Skeletal muscle satellite cell (primary cell): ENCODE measurements at regions not wholly inside any gene's neighbourhood (a gene's known extent, or its start where the extent isn't known, plus 50 kb on each side); places are given as distances from the start of the nearest gene placed in this dataset.

Experiments used
- H3K27me3 ChIP-seq: 2 replicates; pipeline ENCODE4 v1.7.0; 2013; ENCODE audit warnings: low read length; ENCODE audit not compliant: control insufficient read depth, insufficient read depth
- H3K36me3 ChIP-seq: 2 replicates; pipeline ENCODE4 v1.7.0; 2013; ENCODE audit warnings: mild to moderate bottlenecking, control low read depth, low read length; ENCODE audit not compliant: insufficient read depth
- H3K4me1 ChIP-seq: 2 replicates; pipeline ENCODE4 v1.7.0; 2013; ENCODE audit warnings: low read length; ENCODE audit not compliant: control insufficient read depth, insufficient read depth
- H3K4me2 ChIP-seq: 2 replicates; pipeline ENCODE4 v1.7.0; 2013; ENCODE audit warnings: mild to moderate bottlenecking, low read length
- H3K4me3 ChIP-seq: 2 replicates; pipeline ENCODE4 v1.7.0; 2013; ENCODE audit warnings: low read length
- H3K9ac ChIP-seq: 2 replicates; pipeline ENCODE4 v1.7.0; 2013; ENCODE audit warnings: mild to moderate bottlenecking, low read depth, low read length, moderate library complexity
- H3K9me3 ChIP-seq: replicated peaks from 2 replicates; pipeline ENCODE4 v1.7.0; 2013; ENCODE audit warnings: mild to moderate bottlenecking, control low read depth, low read length

DNA sequence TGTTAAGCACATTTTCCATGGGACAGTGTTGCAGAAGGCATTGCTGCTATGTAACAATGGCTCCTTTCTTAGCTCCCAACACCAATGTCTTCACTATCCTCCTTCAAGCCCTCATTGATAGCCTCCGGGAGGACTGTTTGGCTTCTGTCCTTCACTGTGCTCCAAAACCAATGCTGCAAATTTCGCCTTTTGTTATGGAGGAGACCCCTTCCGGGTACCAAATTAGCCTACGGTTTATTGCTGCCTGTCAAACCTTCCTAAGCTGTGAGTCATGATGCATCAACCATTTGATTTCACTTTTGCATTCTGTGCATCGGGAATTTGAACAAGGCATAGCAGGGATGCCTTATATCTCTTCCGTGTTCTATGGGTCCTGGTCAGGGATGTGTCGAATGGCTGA, 432.9 kb downstream of the GATA3 start:
- Histone ChIP-seq H3K27me3 (no peaks in the 10 kb centered on the region), H3K9me3 (no peaks in the 10 kb centered on the region), H3K4me3 (no peak overlapping the region), H3K4me2 (no peak overlapping the region), H3K36me3 (no peaks in the 10 kb centered on the region), H3K4me1 (no peaks in the 10 kb centered on the region), H3K9ac (no peak overlapping the region)

DNA sequence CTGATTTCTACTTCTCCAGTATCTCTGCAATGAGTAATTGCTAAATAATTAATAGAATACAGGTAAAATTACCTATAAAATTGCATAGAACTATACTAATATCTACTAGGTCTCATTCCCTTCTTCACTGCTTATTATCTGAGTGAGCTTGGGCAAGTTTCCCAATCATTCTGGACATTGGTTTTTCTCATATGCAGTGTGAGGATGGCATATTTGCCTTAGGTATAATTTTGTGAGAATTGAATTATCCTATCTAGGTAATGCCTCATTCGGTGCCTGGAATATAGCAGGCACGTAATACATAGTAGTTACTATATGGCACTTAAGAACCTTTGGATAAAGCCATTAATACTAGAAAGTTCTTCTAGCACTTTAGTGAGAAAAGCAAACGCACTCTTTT, 434.7 kb downstream of the GATA3 start:
- H3K4me1 ChIP-seq, result no peaks in the 10 kb centered on the region
- H3K36me3 ChIP-seq, result no peaks in the 10 kb centered on the region
- H3K4me3 ChIP-seq, result no peak overlapping the region
- H3K9ac ChIP-seq, result no peak overlapping the region
- no peaks in the 10 kb centered on the region for H3K9me3 ChIP-seq
- H3K4me2 ChIP-seq, result no peak overlapping the region
- H3K27me3 ChIP-seq, result no peaks in the 10 kb centered on the region

GRCh38 chr10:8489823-8490222, 435.3 kb downstream of the GATA3 start:
- Histone ChIP-seq H3K4me3 (no peak overlapping the region), H3K36me3 (no peaks in the 10 kb centered on the region), H3K9me3 (no peaks in the 10 kb centered on the region), H3K9ac (no peak overlapping the region), H3K4me1 (no peaks in the 10 kb centered on the region), H3K4me2 (no peak overlapping the region), H3K27me3 (no peaks in the 10 kb centered on the region)

DNA sequence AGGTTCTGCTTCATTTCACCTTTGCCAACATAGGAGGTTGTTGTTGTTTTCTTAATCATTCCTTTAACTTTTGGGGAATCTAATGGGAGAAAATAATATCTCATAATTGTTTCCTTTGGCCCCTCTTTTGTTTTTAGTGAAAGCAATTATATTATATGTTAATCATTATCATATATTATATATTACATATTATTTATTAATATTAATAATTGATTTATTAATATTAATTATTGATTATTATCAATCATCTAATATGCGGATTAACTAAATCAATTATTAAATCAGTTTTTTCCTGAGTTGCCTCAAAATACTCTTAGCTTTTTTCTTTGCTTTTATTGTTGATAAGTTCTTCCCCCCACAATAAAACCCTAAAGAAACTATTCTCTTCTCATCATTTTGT, 443.8 kb downstream of the GATA3 start:
- H3K9ac ChIP-seq, result no peak overlapping the region
- H3K4me1 ChIP-seq, result no peaks in the 10 kb centered on the region
- no peaks in the 10 kb centered on the region for H3K27me3 ChIP-seq
- no peaks in the 10 kb centered on the region for H3K36me3 ChIP-seq
- no peak overlapping the region for H3K4me2 ChIP-seq
- H3K9me3 ChIP-seq, result no peaks in the 10 kb centered on the region
- no peak overlapping the region for H3K4me3 ChIP-seq

DNA sequence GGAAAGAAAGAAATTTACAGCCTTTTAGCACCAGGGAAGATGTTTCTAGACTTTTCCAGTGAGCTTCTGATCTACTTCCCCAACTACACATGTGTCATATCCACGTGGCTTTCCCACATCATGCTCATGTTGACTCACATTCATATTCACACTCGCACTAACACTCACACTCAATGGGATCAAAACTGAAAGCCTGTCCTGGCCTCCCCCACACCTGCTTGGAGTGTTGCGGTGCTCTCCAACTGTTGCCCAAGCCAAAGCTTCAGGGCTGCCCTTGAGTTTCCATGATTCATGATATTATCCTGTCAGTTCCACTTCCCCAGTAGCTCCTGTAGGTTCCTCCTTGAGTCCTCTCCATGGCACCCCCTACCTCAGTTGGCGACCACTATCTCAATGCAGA, 444.4 kb downstream of the GATA3 start:
- no peak overlapping the region for H3K4me3 ChIP-seq
- H3K9ac ChIP-seq, result no peak overlapping the region
- H3K4me2 ChIP-seq, result no peak overlapping the region
- H3K27me3 ChIP-seq, result no peaks in the 10 kb centered on the region
- no peaks in the 10 kb centered on the region for H3K9me3 ChIP-seq
- H3K36me3 ChIP-seq, result no peaks in the 10 kb centered on the region
- no peaks in the 10 kb centered on the region for H3K4me1 ChIP-seq

- Histone ChIP-seq H3K9ac (no peak overlapping the region), H3K4me2 (no peak overlapping the region), H3K4me3 (no peak overlapping the region), H3K36me3 (no peaks in the 10 kb centered on the region), H3K9me3 (no peaks in the 10 kb centered on the region), H3K4me1 (no peaks in the 10 kb centered on the region), H3K27me3 (no peaks in the 10 kb centered on the region)
Observed at GRCh38 chr10:8499312-8499711, 444.8 kb downstream of the GATA3 start.

DNA sequence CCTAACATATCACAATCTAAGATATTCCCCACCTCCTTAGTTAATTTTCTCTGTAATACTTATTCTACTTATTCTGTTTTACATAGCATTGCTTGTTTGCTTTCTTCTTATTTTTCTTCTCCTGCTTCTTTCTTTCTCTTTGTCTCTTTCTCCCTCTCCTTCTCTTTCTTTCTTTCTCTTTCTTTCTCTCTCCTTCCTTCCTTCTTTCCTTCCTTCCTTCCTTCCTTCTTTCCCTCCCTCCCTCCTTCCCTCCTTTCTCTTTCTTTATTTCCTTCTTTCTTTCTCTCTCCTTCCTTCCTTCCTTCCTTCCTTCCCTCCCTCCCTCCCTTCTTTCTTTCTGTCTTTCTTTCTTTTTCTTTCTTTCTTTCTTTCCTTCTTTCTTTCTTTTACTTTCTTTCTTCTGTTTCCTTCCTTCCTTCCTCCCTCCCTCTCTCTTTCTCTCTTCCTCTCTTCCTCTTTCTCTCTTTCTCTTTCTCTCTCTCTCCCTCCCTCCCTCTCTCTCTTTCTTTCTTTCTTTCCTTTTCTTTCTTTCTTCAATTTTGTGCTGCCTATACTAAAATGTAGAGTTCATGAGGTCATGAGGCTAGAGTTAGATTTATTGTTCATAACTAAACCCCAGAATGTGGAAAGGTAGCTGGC, 445.4 kb downstream of the GATA3 start:
- H3K4me1 ChIP-seq, result no peaks in the 10 kb centered on the region
- H3K4me3 ChIP-seq, result no peak overlapping the region
- H3K9me3 ChIP-seq, result no peaks in the 10 kb centered on the region
- no peak overlapping the region for H3K4me2 ChIP-seq
- H3K36me3 ChIP-seq, result no peaks in the 10 kb centered on the region
- no peaks in the 10 kb centered on the region for H3K27me3 ChIP-seq
- no peak overlapping the region for H3K9ac ChIP-seq

DNA sequence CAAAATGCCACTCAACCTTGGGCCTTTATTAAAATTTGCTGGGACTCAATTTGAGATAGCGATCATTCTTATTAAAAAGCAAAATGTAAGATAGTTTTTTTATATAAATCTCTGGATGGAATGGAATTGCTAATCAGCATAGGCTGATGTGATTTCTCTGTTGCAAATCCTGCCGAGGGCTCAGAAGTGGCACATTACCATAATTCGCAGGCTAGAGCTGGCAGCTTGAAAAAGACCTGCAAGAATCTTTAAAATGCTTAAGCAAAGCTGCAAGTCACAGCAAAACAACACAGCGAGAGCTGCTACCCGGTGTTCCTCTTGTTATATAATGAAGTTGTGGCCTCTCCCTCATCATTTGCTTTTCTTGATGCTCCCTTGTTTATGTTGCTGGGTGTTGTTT, 448.1 kb downstream of the GATA3 start:
- H3K9me3 ChIP-seq, result no peaks in the 10 kb centered on the region
- no peak overlapping the region for H3K4me3 ChIP-seq
- no peak overlapping the region for H3K9ac ChIP-seq

GRCh38 chr10:8504499-8504898, 450.0 kb downstream of the GATA3 start:
- no peaks in the 10 kb centered on the region for H3K27me3 ChIP-seq
- H3K4me1 ChIP-seq, result no peaks in the 10 kb centered on the region
- no peaks in the 10 kb centered on the region for H3K9me3 ChIP-seq
- no peak overlapping the region for H3K4me2 ChIP-seq
- no peak overlapping the region for H3K4me3 ChIP-seq
- H3K36me3 ChIP-seq, result no peaks in the 10 kb centered on the region
- H3K9ac ChIP-seq, result no peak overlapping the region

More for the DNA sequence above, 448.1 kb downstream of the GATA3 start:
- Histone ChIP-seq H3K4me2 (no peak overlapping the region), H3K36me3 (no peaks in the 10 kb centered on the region), H3K4me1 (no peaks in the 10 kb centered on the region), H3K27me3 (no peaks in the 10 kb centered on the region)

DNA sequence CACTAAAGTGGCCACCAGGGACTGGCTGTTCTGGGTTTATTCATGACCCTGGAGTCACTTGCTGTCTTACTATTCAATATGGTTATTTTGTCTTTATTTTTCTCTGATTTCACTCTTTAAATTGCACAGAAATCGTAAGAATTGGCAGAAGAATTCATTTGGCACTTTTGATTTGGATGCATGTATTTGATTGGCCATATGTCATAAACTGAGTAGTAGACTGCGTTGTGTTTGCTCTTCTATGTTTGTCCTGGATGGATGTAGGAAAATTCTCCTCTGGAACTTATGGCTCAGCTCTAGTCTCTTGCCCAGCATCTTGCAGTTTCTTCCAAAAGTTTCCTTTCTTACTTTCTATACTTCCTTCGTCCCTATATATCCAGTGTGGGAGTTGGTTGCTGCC, 452.7 kb downstream of the GATA3 start:
- H3K4me2 ChIP-seq, result no peak overlapping the region
- no peaks in the 10 kb centered on the region for H3K9me3 ChIP-seq
- no peaks in the 10 kb centered on the region for H3K27me3 ChIP-seq
- no peak overlapping the region for H3K4me3 ChIP-seq
- H3K36me3 ChIP-seq, result no peaks in the 10 kb centered on the region
- no peak overlapping the region for H3K9ac ChIP-seq
- H3K4me1 ChIP-seq, result no peaks in the 10 kb centered on the region

DNA sequence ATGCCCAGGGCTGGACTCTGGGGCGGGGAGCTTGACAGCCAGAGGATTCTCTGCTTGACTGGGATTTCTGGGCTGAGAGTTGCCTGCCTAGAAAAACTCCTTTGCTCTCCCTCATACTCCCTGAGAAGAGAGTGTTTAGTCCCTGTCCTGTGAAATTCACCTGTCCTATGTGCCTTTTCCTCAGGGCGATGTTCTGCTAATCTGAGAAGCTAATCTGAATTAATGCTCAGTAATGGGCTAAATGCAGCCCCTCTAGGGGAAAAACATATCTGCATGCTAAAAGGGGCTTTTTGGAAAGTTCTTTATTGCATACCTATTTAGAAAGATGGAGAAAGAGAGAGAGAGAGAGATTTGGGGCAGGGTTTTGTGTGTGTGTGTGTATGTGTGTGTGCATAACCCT, 454.4 kb downstream of the GATA3 start:
- H3K4me2 ChIP-seq, result no peak overlapping the region

DNA sequence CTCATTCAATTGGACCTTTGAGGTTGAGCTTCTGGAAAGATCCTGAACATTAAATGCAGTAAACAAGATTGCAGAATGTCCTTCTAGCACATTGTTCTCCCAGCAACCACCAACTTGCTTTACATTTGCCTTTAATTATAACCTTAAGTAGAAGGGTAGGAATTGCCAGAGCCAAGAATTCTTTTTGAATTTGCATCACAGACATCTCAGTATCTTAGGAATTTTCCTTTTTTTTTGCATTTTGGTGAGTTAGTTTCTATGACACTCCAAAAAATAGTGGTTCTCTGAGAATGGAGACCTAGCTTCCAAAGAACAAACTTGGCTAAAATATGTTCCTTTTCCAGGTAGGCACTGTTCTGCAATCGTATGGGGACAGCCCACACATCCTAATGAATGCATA, 456.0 kb downstream of the GATA3 start:
- H3K27me3 ChIP-seq, result no peaks in the 10 kb centered on the region
- no peak overlapping the region for H3K4me2 ChIP-seq
- no peaks in the 10 kb centered on the region for H3K9me3 ChIP-seq
- no peak overlapping the region for H3K4me3 ChIP-seq
- H3K9ac ChIP-seq, result no peak overlapping the region
- H3K36me3 ChIP-seq, result no peaks in the 10 kb centered on the region
- no peaks in the 10 kb centered on the region for H3K4me1 ChIP-seq

More for the DNA sequence above, 454.4 kb downstream of the GATA3 start:
- Histone ChIP-seq H3K36me3 (no peaks in the 10 kb centered on the region), H3K9me3 (no peaks in the 10 kb centered on the region), H3K27me3 (no peaks in the 10 kb centered on the region), H3K4me1 (no peaks in the 10 kb centered on the region), H3K9ac (no peak overlapping the region), H3K4me3 (no peak overlapping the region)
